Right ventricle myocardium inferior (tissue), 1 donor: ENCODE measurements at regions not wholly inside any gene's neighbourhood (a gene's known extent, or its start where the extent isn't known, plus 50 kb on each side); places are given as distances from the start of the nearest gene placed in this dataset.

Source experiments
- ATAC-seq: fragments of 200-7000 bp; cut with Tn5 transposase; one replicate; pipeline ENCODE4 v1.9.1; 2020; ENCODE audit warnings: mild to moderate bottlenecking, moderate library complexity
- DNase-seq: peaks from one replicate; pipeline ENCODE4 v3.0.0; 2021; ENCODE audit errors: missing footprints
- intact Hi-C: fragments of 100-400 bp; cut with DNase I; formaldehyde crosslinking; loops from one replicate; pipeline ENCODE4 v1.11.0; 2022
- donor health status: DM: no; HTN: yes; CAD: no; lungs with severe emphysema.

- intact Hi-C loops, result loop anchor here (2.0 to 10.0 kb wide), 2 partner anchors 49 to 109 kb away; partner anchors contain the start of gene CYRIA
- no peak for DNase-seq
- ATAC-seq, result peak; percentile 68
These were observed 49.7 kb downstream of the CYRIA start for GRCh38 chr2:16615687-16616615.

GRCh38 chr2:16615246-16615645, 50.4 kb downstream of the CYRIA start:
- intact Hi-C loops, result loop anchor here (2.0 to 10.0 kb wide), 2 partner anchors 50 to 110 kb away; partner anchors contain the start of gene CYRIA
- ATAC-seq, result no peak
- DNase-seq, result no peak

- ATAC-seq, result peak; percentile 26
These were observed 51.2 kb downstream of the CYRIA start for GRCh38 chr2:16614314-16614860.

GRCh38 chr2:16613539-16614011, 52.1 kb downstream of the CYRIA start:
- intact Hi-C loops, result loop anchor here (1.0 to 10.0 kb wide), 3 partner anchors 51 to 144 kb away; partner anchors contain the start of gene CYRIA
- peak; percentile 14 for ATAC-seq

More at GRCh38 chr2:16614314-16614860, 51.2 kb downstream of the CYRIA start:
- intact Hi-C loops, result loop anchor here (2.0 to 10.0 kb wide), 2 partner anchors 50 to 110 kb away; partner anchors contain the start of gene CYRIA
- DNase-seq, result no peak

GRCh38 chr2:16612490-16612889, 53.1 kb downstream of the CYRIA start:
- DNase-seq (no peak), ATAC-seq (no peak)
- intact Hi-C loops, result loop anchor here (10.0 kb wide), 1 partner anchor 112 kb away; no protein-coding TSS in a partner anchor

More at GRCh38 chr2:16613539-16614011, 52.1 kb downstream of the CYRIA start:
- DNase-seq, result no peak

GRCh38 chr2:16609786-16610185, 55.8 kb downstream of the CYRIA start:
- intact Hi-C loops, result loop anchor here (1.0 to 10.0 kb wide), 5 partner anchors 42 to 973 kb away; no protein-coding TSS in a partner anchor
- ATAC-seq, result no peak
- no peak for DNase-seq

- peak; percentile 87 for ATAC-seq
- intact Hi-C loops, result loop anchor here (1.0 to 5.0 kb wide), 4 partner anchors 42 to 972 kb away; no protein-coding TSS in a partner anchor
- DNase-seq, result peak; percentile 92
These were observed 56.7 kb downstream of the CYRIA start for GRCh38 chr2:16608661-16609643.

GRCh38 chr2:16607301-16607700, 58.3 kb downstream of the CYRIA start:
- no peak for DNase-seq
- ATAC-seq, result no peak
- intact Hi-C loops, result loop anchor here (5.0 kb wide), 1 partner anchor 40 kb away; no protein-coding TSS in a partner anchor

GRCh38 chr2:16604236-16604635, 61.4 kb downstream of the CYRIA start:
- DNase-seq, result no peak
- intact Hi-C loops, result no loop called here
- ATAC-seq, result no peak

- intact Hi-C loops, result no loop called here
- ATAC-seq (no peak), DNase-seq (no peak)
These were observed 74.2 kb downstream of the CYRIA start for GRCh38 chr2:16591370-16591933.

- intact Hi-C loops, result no loop called here
- ATAC-seq (no peak), DNase-seq (no peak)
These were observed 76.2 kb downstream of the CYRIA start for GRCh38 chr2:16589465-16589864.

- no peak for DNase-seq
These were observed 77.1 kb downstream of the CYRIA start for GRCh38 chr2:16588565-16588964.

GRCh38 chr2:16587601-16588000, 78.0 kb downstream of the CYRIA start:
- ATAC-seq (no peak), DNase-seq (no peak)
- intact Hi-C loops, result no loop called here

More at GRCh38 chr2:16588565-16588964, 77.1 kb downstream of the CYRIA start:
- intact Hi-C loops, result no loop called here
- no peak for ATAC-seq

GRCh38 chr2:16584824-16585540, 80.7 kb downstream of the CYRIA start:
- intact Hi-C loops, result no loop called here
- ATAC-seq (peak; percentile 56), DNase-seq (no peak)

GRCh38 chr2:16584084-16584483, 81.5 kb downstream of the CYRIA start:
- ATAC-seq (no peak), DNase-seq (no peak)
- intact Hi-C loops, result no loop called here

GRCh38 chr2:16581241-16581640, 84.4 kb downstream of the CYRIA start:
- DNase-seq (no peak), ATAC-seq (no peak)
- intact Hi-C loops, result no loop called here

GRCh38 chr2:16578081-16578480, 87.6 kb downstream of the CYRIA start:
- intact Hi-C loops, result no loop called here
- DNase-seq, result no peak
- no peak for ATAC-seq
